IPS-20b (cell line): ENCODE measurements at regions not wholly inside any gene's neighbourhood (a gene's known extent, or its start where the extent isn't known, plus 50 kb on each side); places are given as distances from the start of the nearest gene placed in this dataset.

Experiments used
- H3K27ac ChIP-seq: one replicate; pipeline ENCODE4 v1.5.1; 2013; ENCODE audit warnings: low read length
- H3K27me3 ChIP-seq: 2 replicates; pipeline ENCODE4 v1.6.1; 2013; ENCODE audit warnings: mild to moderate bottlenecking, low read length, inconsistent platforms; ENCODE audit not compliant: insufficient read depth
- H3K36me3 ChIP-seq: 2 replicates; pipeline ENCODE4 v1.6.1; 2013; ENCODE audit warnings: low read depth, mild to moderate bottlenecking, inconsistent platforms, low read length, moderate library complexity; ENCODE audit not compliant: insufficient read depth
- H3K4me1 ChIP-seq: 2 replicates; pipeline ENCODE4 v1.6.1; 2013; ENCODE audit warnings: mild to moderate bottlenecking, control low read depth, inconsistent platforms, low read length, moderate library complexity; ENCODE audit not compliant: insufficient read depth
- H3K4me3 ChIP-seq: 2 replicates; pipeline ENCODE4 v1.5.1; 2013; ENCODE audit warnings: mild to moderate bottlenecking, low read length, inconsistent platforms
- H3K9ac ChIP-seq: 2 replicates; pipeline ENCODE4 v1.6.1; 2013; ENCODE audit warnings: low read depth, mild to moderate bottlenecking, inconsistent platforms, low read length, moderate library complexity
- H3K9me3 ChIP-seq: 2 replicates; pipeline ENCODE4 v1.6.1; 2013; ENCODE audit warnings: mild to moderate bottlenecking, low read depth, low read length, inconsistent platforms; ENCODE audit not compliant: insufficient read depth

DNA sequence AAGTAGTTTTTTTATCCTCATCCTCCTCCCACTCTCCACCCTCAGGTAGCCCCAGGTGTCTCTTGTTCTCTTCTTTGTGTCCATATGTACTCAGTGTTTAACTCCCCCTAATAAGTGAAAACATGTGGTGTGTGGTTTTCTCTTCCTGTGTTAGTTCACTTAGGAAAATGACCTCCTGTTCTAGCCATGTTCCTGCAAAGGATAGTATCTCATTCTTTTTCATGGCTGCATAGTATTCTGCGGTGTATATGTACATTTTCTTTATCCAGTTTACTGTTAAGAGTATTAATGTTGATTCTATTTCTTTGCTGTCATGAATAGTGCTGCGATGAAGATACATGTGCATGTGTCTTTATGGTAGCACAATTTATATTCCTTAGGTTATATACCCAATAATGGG is 68.4 kb upstream of the RANBP3L start:
- Histone ChIP-seq H3K9me3 (no peaks in the 10 kb centered on the region), H3K27me3 (no peaks in the 10 kb centered on the region), H3K27ac (no peak overlapping the region), H3K36me3 (no peaks in the 10 kb centered on the region), H3K9ac (no peak overlapping the region), H3K4me1 (no peaks in the 10 kb centered on the region; the same call in 1 of the 2 replicates), H3K4me3 (no peak overlapping the region)

DNA sequence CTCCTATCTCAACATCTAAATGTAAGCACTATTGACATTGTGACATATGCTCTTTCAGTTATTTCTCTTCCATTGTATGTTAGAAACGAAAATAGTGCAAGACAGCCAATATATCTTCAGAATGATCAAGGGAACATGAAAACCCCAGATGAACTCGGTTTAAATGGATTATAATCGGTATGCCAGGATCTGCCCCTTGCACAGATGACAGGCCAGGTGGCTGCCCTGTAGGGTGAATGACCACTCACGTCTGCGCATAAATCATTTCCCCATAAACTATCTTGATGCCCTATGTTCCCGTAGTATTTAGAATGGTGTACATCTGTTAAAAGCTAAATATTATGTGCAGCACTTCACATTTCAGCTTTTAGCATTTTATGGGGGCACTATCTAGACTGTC is 69.7 kb upstream of the RANBP3L start:
- no peak overlapping the region for H3K9ac ChIP-seq
- H3K4me1 ChIP-seq: no peaks in the 10 kb centered on the region; the same call in 1 of the 2 replicates
- H3K27me3 ChIP-seq: no peaks in the 10 kb centered on the region
- no peak overlapping the region for H3K27ac ChIP-seq
- H3K36me3 ChIP-seq: no peaks in the 10 kb centered on the region
- no peak overlapping the region for H3K4me3 ChIP-seq
- H3K9me3 ChIP-seq: no peaks in the 10 kb centered on the region

DNA sequence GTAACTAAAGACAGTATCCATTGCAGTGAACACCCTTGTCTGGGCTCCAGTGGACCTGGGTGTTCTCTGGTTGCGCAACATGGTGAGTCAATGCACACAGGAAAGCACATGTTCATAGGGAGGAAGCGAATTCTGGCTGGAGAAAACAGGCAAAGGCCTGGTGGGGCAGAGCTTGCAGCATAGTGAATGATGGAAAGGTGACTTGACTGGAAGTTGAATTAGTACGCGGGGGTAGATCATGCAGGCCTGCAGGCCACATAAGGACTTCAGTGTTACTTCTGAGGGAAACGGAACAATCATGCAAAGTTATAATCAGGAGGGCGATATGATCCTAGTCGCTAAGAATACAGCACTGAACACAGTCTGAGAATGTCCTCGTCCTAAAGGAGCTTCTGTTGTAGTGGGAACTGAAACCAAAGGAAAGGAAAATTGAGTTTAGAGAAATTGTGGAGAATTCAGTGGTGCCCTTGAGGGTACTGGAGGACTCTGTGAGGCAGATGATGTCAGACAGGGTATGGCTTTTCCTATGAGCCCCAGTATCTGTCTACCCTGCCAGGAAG is 71.9 kb upstream of the RANBP3L start:
- Histone ChIP-seq H3K27me3 (no peaks in the 10 kb centered on the region), H3K9me3 (no peaks in the 10 kb centered on the region), H3K4me1 (no peaks in the 10 kb centered on the region; the same call in 1 of the 2 replicates), H3K27ac (no peak overlapping the region), H3K36me3 (no peaks in the 10 kb centered on the region), H3K9ac (no peak overlapping the region), H3K4me3 (no peak overlapping the region)

DNA sequence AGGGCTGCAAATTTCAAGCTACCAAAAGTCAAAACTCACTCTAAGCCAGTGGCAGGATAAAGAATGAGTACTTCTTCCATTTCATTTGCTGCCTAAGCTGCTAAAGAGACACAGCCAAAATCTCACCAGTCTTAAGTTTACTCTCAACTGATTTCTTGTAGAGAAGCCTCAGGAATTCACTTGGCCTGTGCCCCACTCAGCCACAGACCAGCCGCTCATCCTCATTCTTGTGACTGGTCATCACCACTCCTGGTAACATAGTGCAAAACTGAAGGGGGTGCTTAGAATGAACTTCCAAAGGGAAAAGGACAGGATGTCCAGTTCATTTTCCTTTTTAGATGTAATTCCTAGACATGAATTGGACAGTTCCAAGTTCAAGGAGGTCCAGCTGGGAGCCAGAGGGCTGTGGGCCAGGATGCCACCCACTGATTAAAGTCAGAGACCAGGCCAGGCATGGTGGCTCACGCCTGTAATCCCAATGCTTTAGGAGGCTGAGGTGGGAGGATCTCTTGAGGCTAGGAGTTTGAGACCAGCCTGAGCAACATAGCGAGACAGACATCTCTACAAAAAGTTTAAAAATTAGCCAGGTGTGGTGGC is 72.7 kb upstream of the RANBP3L start:
- Histone ChIP-seq H3K27ac (no peak overlapping the region), H3K9ac (no peak overlapping the region), H3K9me3 (no peaks in the 10 kb centered on the region), H3K4me1 (no peaks in the 10 kb centered on the region; the same call in 1 of the 2 replicates), H3K27me3 (no peaks in the 10 kb centered on the region), H3K36me3 (no peaks in the 10 kb centered on the region), H3K4me3 (no peak overlapping the region)

DNA sequence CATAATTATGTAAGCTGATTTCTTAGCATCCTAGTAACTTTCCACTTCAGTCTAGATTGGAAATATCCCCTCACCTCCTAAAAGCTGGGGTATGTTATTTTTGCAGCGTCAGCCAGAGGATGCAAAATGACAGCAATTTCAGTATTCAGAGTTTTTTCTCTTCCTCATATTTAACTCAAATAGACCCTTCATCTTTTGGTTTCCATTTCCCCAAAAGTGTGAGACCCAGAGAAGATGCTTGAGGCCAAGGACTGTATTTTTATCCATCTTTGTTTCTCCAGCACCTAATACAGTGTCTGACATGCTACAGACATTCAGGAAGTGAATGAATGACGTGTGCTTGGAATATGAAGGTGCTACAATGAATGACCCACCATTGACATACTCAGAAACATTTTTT is 75.5 kb upstream of the RANBP3L start:
- H3K9me3 ChIP-seq: no peaks in the 10 kb centered on the region
- no peak overlapping the region for H3K9ac ChIP-seq
- H3K4me3 ChIP-seq: no peak overlapping the region
- no peaks in the 10 kb centered on the region for H3K4me1 ChIP-seq
- H3K27me3 ChIP-seq: no peaks in the 10 kb centered on the region
- H3K36me3 ChIP-seq: no peaks in the 10 kb centered on the region
- H3K27ac ChIP-seq: no peak overlapping the region

DNA sequence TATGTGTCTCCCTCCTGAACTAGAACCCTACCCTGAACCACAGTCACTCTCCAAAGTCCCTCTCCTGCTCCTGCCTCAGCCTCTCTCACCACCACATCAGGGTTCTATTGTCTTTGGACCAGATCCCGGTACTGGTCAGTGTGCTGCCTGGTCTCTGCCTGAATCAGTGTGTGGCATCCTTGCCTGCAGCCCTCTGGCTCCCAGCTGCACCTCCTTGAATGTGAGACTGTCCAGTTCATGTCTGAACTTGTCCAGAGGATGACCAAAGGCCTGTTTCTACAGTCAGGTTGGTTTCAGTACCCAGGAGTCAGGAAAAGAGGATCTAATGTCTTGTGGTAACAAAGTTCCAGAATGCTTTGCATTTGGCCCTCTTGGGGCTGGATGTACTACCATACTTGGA is 76.8 kb upstream of the RANBP3L start:
- H3K4me1 ChIP-seq: no peaks in the 10 kb centered on the region
- no peak overlapping the region for H3K4me3 ChIP-seq
- H3K9me3 ChIP-seq: no peaks in the 10 kb centered on the region
- H3K27me3 ChIP-seq: no peaks in the 10 kb centered on the region
- H3K27ac ChIP-seq: no peak overlapping the region
- H3K9ac ChIP-seq: no peak overlapping the region
- H3K36me3 ChIP-seq: no peaks in the 10 kb centered on the region

GRCh38 chr5:36382890-36383289 is 81.2 kb upstream of the RANBP3L start:
- H3K9ac ChIP-seq: no peak overlapping the region
- H3K36me3 ChIP-seq: no peaks in the 10 kb centered on the region
- no peak overlapping the region for H3K4me3 ChIP-seq
- H3K27ac ChIP-seq: no peak overlapping the region
- H3K27me3 ChIP-seq: no peaks in the 10 kb centered on the region
- H3K4me1 ChIP-seq: no peaks in the 10 kb centered on the region
- H3K9me3 ChIP-seq: no peaks in the 10 kb centered on the region

- H3K4me3 ChIP-seq: no peak overlapping the region
- H3K36me3 ChIP-seq: no peaks in the 10 kb centered on the region
- no peaks in the 10 kb centered on the region for H3K9me3 ChIP-seq
- no peaks in the 10 kb centered on the region for H3K27me3 ChIP-seq
- H3K9ac ChIP-seq: no peak overlapping the region
- no peaks in the 10 kb centered on the region for H3K4me1 ChIP-seq
- no peak overlapping the region for H3K27ac ChIP-seq
These were observed 82.2 kb upstream of the RANBP3L start for GRCh38 chr5:36383942-36384341.

- Histone ChIP-seq H3K36me3 (no peaks in the 10 kb centered on the region), H3K27me3 (no peaks in the 10 kb centered on the region), H3K9ac (no peak overlapping the region), H3K9me3 (no peaks in the 10 kb centered on the region), H3K27ac (no peak overlapping the region), H3K4me1 (no peaks in the 10 kb centered on the region), H3K4me3 (no peak overlapping the region)
These were observed 83.1 kb upstream of the RANBP3L start for GRCh38 chr5:36384845-36385244.

- no peaks in the 10 kb centered on the region for H3K36me3 ChIP-seq
- H3K4me1 ChIP-seq: no peaks in the 10 kb centered on the region
- no peaks in the 10 kb centered on the region for H3K9me3 ChIP-seq
- H3K9ac ChIP-seq: no peak overlapping the region
- H3K27ac ChIP-seq: no peak overlapping the region
- no peaks in the 10 kb centered on the region for H3K27me3 ChIP-seq
- H3K4me3 ChIP-seq: no peak overlapping the region
These were observed 83.8 kb upstream of the RANBP3L start for GRCh38 chr5:36385495-36385894.

DNA sequence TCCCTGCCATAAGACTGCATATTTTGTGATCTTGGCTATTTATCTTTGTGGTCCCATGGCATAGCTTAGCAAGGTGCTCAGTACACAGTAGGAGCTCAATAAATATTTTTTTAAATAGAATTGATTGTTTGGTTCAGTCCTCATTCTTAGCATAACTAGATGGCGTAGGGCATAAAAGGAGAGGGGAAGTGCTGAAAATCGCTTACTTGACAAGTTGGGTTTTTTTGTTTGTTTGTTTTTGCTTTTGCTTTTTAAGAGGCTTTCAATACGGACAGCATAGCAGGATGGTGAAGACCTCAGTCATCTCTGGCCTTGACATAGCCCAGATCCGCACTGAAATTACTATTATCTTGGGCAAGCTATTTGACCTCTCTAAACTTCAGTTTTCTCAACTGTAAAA is 86.6 kb upstream of the RANBP3L start:
- H3K9me3 ChIP-seq: no peaks in the 10 kb centered on the region
- no peaks in the 10 kb centered on the region for H3K4me1 ChIP-seq
- no peak overlapping the region for H3K9ac ChIP-seq
- no peak overlapping the region for H3K4me3 ChIP-seq
- no peaks in the 10 kb centered on the region for H3K27me3 ChIP-seq
- no peak overlapping the region for H3K27ac ChIP-seq
- no peaks in the 10 kb centered on the region for H3K36me3 ChIP-seq

GRCh38 chr5:36389245-36389644 is 87.5 kb upstream of the RANBP3L start:
- Histone ChIP-seq H3K27me3 (no peaks in the 10 kb centered on the region), H3K4me3 (no peak overlapping the region), H3K9me3 (no peaks in the 10 kb centered on the region), H3K9ac (no peak overlapping the region), H3K27ac (no peak overlapping the region), H3K36me3 (no peaks in the 10 kb centered on the region), H3K4me1 (no peaks in the 10 kb centered on the region)
